Caco-2 (cell line): ENCODE measurements at regions not wholly inside any gene's neighbourhood (a gene's known extent, or its start where the extent isn't known, plus 50 kb on each side); places are given as distances from the start of the nearest gene placed in this dataset.
A peak's percentile ranks its signal among the peaks of the same experiment; 100 is the strongest.

Experiments
- BruUV-seq: library from RNA; stranded (reverse); fragments of 400-500 nt; replicated peaks from 2 replicates; lab custom pipeline; 2021; lab: Mats Ljungman, UMichigan
- CTCF ChIA-PET: fragments of 300-600 bp; sonication (Branson Sonifier 250); formaldehyde crosslinking; loops from one replicate; lab custom pipeline; 2022; ENCODE audit warnings: antibody characterized with exemption; lab: Charles Lee
- POLR2A ChIA-PET: fragments of 300-600 bp; sonication (Branson Sonifier 250); formaldehyde crosslinking; loops from one replicate; lab custom pipeline; 2022; ENCODE audit warnings: antibody characterized with exemption; lab: Charles Lee
- DNase-seq, 2 experiments: peaks; one replicate each; pipeline versions ENCODE4 v3.0.0 to v3.0.0-alpha.2; 2020 to 2022
- H3K27me3 ChIP-seq: replicated peaks from 2 replicates; pipeline ENCODE4 v1.6.0; 2011; ENCODE audit warnings: low read length; ENCODE audit not compliant: control insufficient read depth, insufficient read depth
- H3K36me3 ChIP-seq: 2 replicates; pipeline ENCODE4 v1.5.1; 2011; ENCODE audit warnings: low read length; ENCODE audit not compliant: control insufficient read depth, insufficient read depth
- H3K4me1 ChIP-seq: fragments of 250-450 bp; sonication (Bioruptor Pico); 2 replicates; pipeline ENCODE4 v1.5.1; 2020; ENCODE audit warnings: mild to moderate bottlenecking
- H3K4me3 ChIP-seq: 2 replicates; pipeline ENCODE4 v1.5.1; 2011; ENCODE audit warnings: low read depth, mild to moderate bottlenecking, control low read depth, low read length
- H3K9me3 ChIP-seq: fragments of 250-450 bp; sonication (Bioruptor Pico); 2 replicates; pipeline ENCODE4 v1.5.1; 2020; ENCODE audit warnings: mild to moderate bottlenecking, moderate library complexity
- H3K27ac Mint-ChIP-seq: one replicate; pipeline ENCODE4 v1.8.0; 2022; ENCODE audit warnings: mixed read lengths; ENCODE audit not compliant: unreplicated experiment
- H3K27me3 Mint-ChIP-seq: one replicate; pipeline ENCODE4 v1.8.0; 2022; ENCODE audit warnings: mixed read lengths; ENCODE audit not compliant: insufficient read depth, unreplicated experiment
- H3K36me3 Mint-ChIP-seq: one replicate; pipeline ENCODE4 v1.8.0; 2022; ENCODE audit warnings: mild to moderate bottlenecking, mixed read lengths; ENCODE audit not compliant: insufficient read depth, unreplicated experiment
- H3K4me1 Mint-ChIP-seq: one replicate; pipeline ENCODE4 v1.8.0; 2022; ENCODE audit warnings: low read depth, mixed read lengths; ENCODE audit not compliant: unreplicated experiment
- H3K4me3 Mint-ChIP-seq: one replicate; pipeline ENCODE4 v1.8.0; 2022; ENCODE audit warnings: mild to moderate bottlenecking, moderate library complexity, mixed read lengths; ENCODE audit not compliant: unreplicated experiment
- H3K9me3 Mint-ChIP-seq: one replicate; pipeline ENCODE4 v1.8.0; 2022; ENCODE audit warnings: mixed read lengths; ENCODE audit not compliant: unreplicated experiment
- intact Hi-C: fragments of 100-400 bp; cut with micrococcal nuclease; formaldehyde crosslinking; loops from one replicate; pipeline ENCODE4 v1.10.0; 2022; ENCODE audit not compliant: unreplicated experiment
- TF ChIP-seq, protein P1 (sequence below), 2 experiments: fragments of 200-600 bp in 1 of 2; IDR thresholded peaks; 1 replicate in 1 of 2; 2 replicates in 1 of 2; pipeline versions ENCODE4 v1.5.1 to v1.8.0; 2011 to 2022; ENCODE audit warnings: antibody characterized with exemption in 1 of 2, control low read depth in 1 of 2, inconsistent platforms in 1 of 2, low read depth in 1 of 2, low read length in 1 of 2, mild to moderate bottlenecking in 1 of 2, moderate library complexity in 1 of 2; ENCODE audit not compliant: insufficient read depth in 1 of 2, severe bottlenecking in 1 of 2, unreplicated experiment in 1 of 2

DNA sequence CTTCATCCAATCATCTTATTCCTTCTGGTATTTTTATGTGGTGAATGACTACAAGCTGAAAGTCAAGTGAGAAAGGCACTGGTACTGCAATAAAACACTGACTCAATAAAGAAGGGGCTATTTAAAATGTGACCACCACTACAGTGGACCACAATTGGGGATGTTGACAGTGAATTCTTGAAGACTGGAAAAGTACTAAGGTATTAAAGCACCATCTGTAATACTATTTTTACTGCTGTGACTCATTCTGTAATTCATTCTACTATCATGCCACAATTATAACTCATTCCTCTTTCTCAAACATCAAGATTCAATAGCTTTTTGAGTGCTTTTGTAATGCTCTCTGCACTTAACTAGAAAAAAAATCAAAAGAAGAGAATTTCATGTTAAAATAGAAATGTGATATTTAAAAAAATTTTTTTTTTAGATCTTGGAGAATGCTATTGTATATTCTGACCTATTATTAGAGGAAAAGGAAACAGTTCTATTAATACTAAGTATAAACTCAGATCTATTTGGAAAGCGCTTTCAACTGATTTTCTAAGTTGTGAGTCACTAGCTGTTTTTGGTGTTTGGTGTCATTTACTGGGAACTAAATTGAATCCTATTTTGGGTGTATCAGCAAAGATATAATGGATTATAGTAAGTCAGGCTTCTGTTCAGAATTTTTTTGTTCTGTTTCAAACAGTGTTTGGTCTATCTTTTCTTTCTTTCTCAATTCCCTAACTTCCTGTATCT lies 104.7 kb upstream of the TMEM170B start:
- intact Hi-C loops = loop anchor here (5.0 to 10.0 kb wide), 2 partner anchors 201 to 288 kb away; partner anchors contain the start of gene NEDD9
- Mint-ChIP-seq H3K9me3 (peaks cover 11% of the 10 kb centered on the region), H3K4me3 (no peak overlapping the region), H3K27ac (peak overlapping the region; percentile 58), H3K27me3 (no peaks in the 10 kb centered on the region), H3K4me1 (peaks cover 63% of the 10 kb centered on the region), H3K36me3 (peaks cover 7% of the 10 kb centered on the region)
- ChIA-PET POLR2A (no interaction called here), CTCF (no interaction called here)
- TF ChIP-seq, protein P1, sequence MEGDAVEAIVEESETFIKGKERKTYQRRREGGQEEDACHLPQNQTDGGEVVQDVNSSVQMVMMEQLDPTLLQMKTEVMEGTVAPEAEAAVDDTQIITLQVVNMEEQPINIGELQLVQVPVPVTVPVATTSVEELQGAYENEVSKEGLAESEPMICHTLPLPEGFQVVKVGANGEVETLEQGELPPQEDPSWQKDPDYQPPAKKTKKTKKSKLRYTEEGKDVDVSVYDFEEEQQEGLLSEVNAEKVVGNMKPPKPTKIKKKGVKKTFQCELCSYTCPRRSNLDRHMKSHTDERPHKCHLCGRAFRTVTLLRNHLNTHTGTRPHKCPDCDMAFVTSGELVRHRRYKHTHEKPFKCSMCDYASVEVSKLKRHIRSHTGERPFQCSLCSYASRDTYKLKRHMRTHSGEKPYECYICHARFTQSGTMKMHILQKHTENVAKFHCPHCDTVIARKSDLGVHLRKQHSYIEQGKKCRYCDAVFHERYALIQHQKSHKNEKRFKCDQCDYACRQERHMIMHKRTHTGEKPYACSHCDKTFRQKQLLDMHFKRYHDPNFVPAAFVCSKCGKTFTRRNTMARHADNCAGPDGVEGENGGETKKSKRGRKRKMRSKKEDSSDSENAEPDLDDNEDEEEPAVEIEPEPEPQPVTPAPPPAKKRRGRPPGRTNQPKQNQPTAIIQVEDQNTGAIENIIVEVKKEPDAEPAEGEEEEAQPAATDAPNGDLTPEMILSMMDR (IDR thresholded peaks at IDR 0.05; ENCODE audit: insufficient read depth in 1 of 2, low read depth in 1 of 2, low read length in 1 of 2, severe bottlenecking in 1 of 2, unreplicated experiment in 1 of 2) = no peak
- Histone ChIP-seq H3K9me3 (no peaks in the 10 kb centered on the region), H3K4me1 (peaks cover 65% of the 10 kb centered on the region), H3K4me3 (no peak overlapping the region), H3K36me3 (no peaks in the 10 kb centered on the region), H3K27me3 (no peaks in the 10 kb centered on the region)
- DNase-seq = no peak
- BruUV-seq = no TSS peak

DNA sequence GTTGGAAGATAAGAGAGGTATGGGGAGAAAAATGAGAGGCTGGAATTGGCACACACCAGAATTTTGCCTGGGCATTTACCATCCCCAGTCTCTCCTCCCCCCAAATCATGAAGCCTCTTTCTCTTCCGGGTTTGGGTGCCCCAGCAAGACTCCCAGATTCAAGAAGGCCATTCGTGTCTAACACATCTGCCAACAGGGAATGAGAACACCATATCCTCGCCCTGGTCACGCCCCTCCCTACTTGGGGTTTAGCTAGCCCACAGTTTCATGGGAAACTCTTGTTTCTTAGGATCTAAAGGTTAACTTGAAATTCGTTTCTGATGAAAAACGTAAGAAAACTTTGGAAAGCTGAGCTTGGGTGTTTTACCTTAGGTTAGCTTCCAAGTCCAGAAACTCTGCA lies 105.5 kb upstream of the TMEM170B start:
- intact Hi-C loops = loop anchor here (5.0 to 10.0 kb wide), 2 partner anchors 200 to 287 kb away; partner anchors contain the start of gene NEDD9
- H3K4me1 Mint-ChIP-seq = peaks cover 63% of the 10 kb centered on the region
- peaks cover 6% of the 10 kb centered on the region for H3K9me3 Mint-ChIP-seq
- DNase-seq = no peak
- Histone ChIP-seq H3K4me1 (peaks cover 71% of the 10 kb centered on the region), H3K27me3 (no peaks in the 10 kb centered on the region), H3K36me3 (no peaks in the 10 kb centered on the region), H3K9me3 (no peaks in the 10 kb centered on the region), H3K4me3 (no peak overlapping the region)
- ChIA-PET CTCF (interaction anchor here (0.6 kb wide), 1 partner anchor 290 kb away, joined by 4 read pairs; no protein-coding TSS in a partner anchor), POLR2A (no interaction called here)
- H3K36me3 Mint-ChIP-seq = peaks cover 7% of the 10 kb centered on the region
- H3K27me3 Mint-ChIP-seq = no peaks in the 10 kb centered on the region
- no TSS peak for BruUV-seq
- no peak overlapping the region for H3K27ac Mint-ChIP-seq
- TF ChIP-seq, protein P1 (IDR thresholded peaks at IDR 0.05; ENCODE audit: insufficient read depth in 1 of 2, low read depth in 1 of 2, low read length in 1 of 2, severe bottlenecking in 1 of 2, unreplicated experiment in 1 of 2) = no peak
- H3K4me3 Mint-ChIP-seq = no peak overlapping the region

DNA sequence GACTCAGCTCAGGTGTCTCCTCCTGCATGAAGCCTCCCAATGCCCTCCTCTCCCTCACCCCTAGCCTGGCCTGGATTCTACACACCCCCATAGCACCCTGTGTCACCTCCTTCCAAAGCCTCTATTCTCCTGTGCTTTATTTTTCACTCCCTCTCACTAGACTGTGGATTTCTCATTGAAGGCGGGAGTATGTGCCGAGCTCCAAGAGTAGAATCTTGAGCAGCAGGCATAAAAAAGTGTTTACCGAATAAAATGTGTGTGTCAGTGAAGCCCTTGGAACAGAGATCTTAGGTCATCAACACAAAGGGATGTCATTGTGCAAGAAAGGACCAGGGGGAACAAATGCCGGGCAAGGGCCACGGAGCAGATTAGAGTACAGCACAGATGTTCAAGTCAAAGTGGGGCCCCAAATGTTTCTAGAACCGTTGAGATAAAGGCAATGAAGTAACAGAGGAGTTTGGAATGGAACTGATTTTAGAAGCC lies 106.1 kb upstream of the TMEM170B start:
- Histone ChIP-seq H3K36me3 (no peaks in the 10 kb centered on the region), H3K4me1 (peaks cover 74% of the 10 kb centered on the region), H3K27me3 (no peaks in the 10 kb centered on the region), H3K9me3 (no peaks in the 10 kb centered on the region), H3K4me3 (no peak overlapping the region)
- Mint-ChIP-seq H3K27ac (peak overlapping the region; percentile 6), H3K9me3 (peaks cover under 1% of the 10 kb centered on the region), H3K4me1 (peaks cover 64% of the 10 kb centered on the region), H3K4me3 (no peak overlapping the region), H3K27me3 (no peaks in the 10 kb centered on the region), H3K36me3 (peaks cover under 1% of the 10 kb centered on the region)
- no TSS peak for BruUV-seq
- no peak for DNase-seq
- ChIA-PET CTCF (no interaction called here), POLR2A (no interaction called here)
- TF ChIP-seq, protein P1 (IDR thresholded peaks at IDR 0.05; ENCODE audit: insufficient read depth in 1 of 2, low read depth in 1 of 2, low read length in 1 of 2, severe bottlenecking in 1 of 2, unreplicated experiment in 1 of 2) = no peak
- intact Hi-C loops = loop anchor here (5.0 to 10.0 kb wide), 2 partner anchors 199 to 287 kb away; partner anchors contain the start of gene NEDD9
